ENCODE measurements at regions not wholly inside any gene's neighbourhood (a gene's known extent, or its start where the extent isn't known, plus 50 kb on each side); places are given as distances from the start of the nearest gene placed in this dataset.

- Histone ChIP-seq H3F3A (ENCODE audit: control insufficient read depth, insufficient read depth) (no peaks in the 10 kb centered on the region), H3K4me3 (ENCODE audit: low read length) (no peak overlapping the region), H3K79me2 (ENCODE audit: control insufficient read depth, low read length) (no peaks in the 10 kb centered on the region), H3K9me2 (replicated peaks; ENCODE audit: control insufficient read depth, low read length) (no peaks in the 10 kb centered on the region), H4K20me1 (ENCODE audit: control insufficient read depth, insufficient read depth, low read depth, low read length) (no peaks in the 10 kb centered on the region), H3K36me3 (ENCODE audit: control insufficient read depth, low read length) (no peaks in the 10 kb centered on the region), H3K27me3 (ENCODE audit: control insufficient read depth, low read length) (no peaks in the 10 kb centered on the region), H3K27ac (ENCODE audit: low read depth, low read length) (no peak overlapping the region), H3K4me1 (ENCODE audit: control insufficient read depth, low read length) (peaks cover 8% of the 10 kb centered on the region), H3K4me2 (ENCODE audit: low read length) (no peak overlapping the region), H3K9me3 (ENCODE audit: control insufficient read depth, insufficient read depth, low read length) (no peaks in the 10 kb centered on the region)
- no peak for TF ChIP-seq CTCF (IDR thresholded peaks at IDR 0.05; ENCODE audit: low read depth, low read length, poor library complexity, severe bottlenecking)
- no peak for TF ChIP-seq EZH2phosphoT487 (IDR thresholded peaks at IDR 0.05; ENCODE audit: borderline replicate concordance, low read length)
Observed at GRCh38 chr20:52025938-52026337, 165.6 kb downstream of the ZFP64 start.

GRCh38 chr20:52019313-52019712 is 172.3 kb downstream of the ZFP64 start:
- Histone ChIP-seq H3K27me3 (ENCODE audit: control insufficient read depth, low read length) (no peaks in the 10 kb centered on the region), H3K4me2 (ENCODE audit: low read length) (no peak overlapping the region), H3F3A (ENCODE audit: control insufficient read depth, insufficient read depth) (no peaks in the 10 kb centered on the region), H3K4me1 (ENCODE audit: control insufficient read depth, low read length) (peaks cover 4% of the 10 kb centered on the region), H3K79me2 (ENCODE audit: control insufficient read depth, low read length) (no peaks in the 10 kb centered on the region), H3K27ac (ENCODE audit: low read depth, low read length) (no peak overlapping the region), H3K4me3 (ENCODE audit: low read length) (no peak overlapping the region), H3K36me3 (ENCODE audit: control insufficient read depth, low read length) (no peaks in the 10 kb centered on the region), H3K9me2 (replicated peaks; ENCODE audit: control insufficient read depth, low read length) (no peaks in the 10 kb centered on the region), H3K9me3 (ENCODE audit: control insufficient read depth, insufficient read depth, low read length) (no peaks in the 10 kb centered on the region), H4K20me1 (ENCODE audit: control insufficient read depth, insufficient read depth, low read depth, low read length) (no peaks in the 10 kb centered on the region)
- TF ChIP-seq EZH2phosphoT487 (IDR thresholded peaks at IDR 0.05; ENCODE audit: borderline replicate concordance, low read length) (no peak), CTCF (IDR thresholded peaks at IDR 0.05; ENCODE audit: low read depth, low read length, poor library complexity, severe bottlenecking) (no peak)

- no peaks in the 10 kb centered on the region for H3F3A ChIP-seq (ENCODE audit: control insufficient read depth, insufficient read depth)
- no peaks in the 10 kb centered on the region for H3K9me2 ChIP-seq (replicated peaks; ENCODE audit: control insufficient read depth, low read length)
- TF ChIP-seq EZH2phosphoT487 (IDR thresholded peaks at IDR 0.05; ENCODE audit: borderline replicate concordance, low read length): no peak
- TF ChIP-seq CTCF (IDR thresholded peaks at IDR 0.05; ENCODE audit: low read depth, low read length, poor library complexity, severe bottlenecking): no peak
- no peaks in the 10 kb centered on the region for H3K79me2 ChIP-seq (ENCODE audit: control insufficient read depth, low read length)
- H3K4me2 ChIP-seq (ENCODE audit: low read length): no peak overlapping the region
- H3K4me1 ChIP-seq (ENCODE audit: control insufficient read depth, low read length): no peaks in the 10 kb centered on the region
- no peaks in the 10 kb centered on the region for H3K9me3 ChIP-seq (ENCODE audit: control insufficient read depth, insufficient read depth, low read length)
- no peak overlapping the region for H3K4me3 ChIP-seq (ENCODE audit: low read length)
- no peak overlapping the region for H3K27ac ChIP-seq (ENCODE audit: low read depth, low read length)
- H3K36me3 ChIP-seq (ENCODE audit: control insufficient read depth, low read length): no peaks in the 10 kb centered on the region
- no peaks in the 10 kb centered on the region for H3K27me3 ChIP-seq (ENCODE audit: control insufficient read depth, low read length)
- no peaks in the 10 kb centered on the region for H4K20me1 ChIP-seq (ENCODE audit: control insufficient read depth, insufficient read depth, low read depth, low read length)
Observed at GRCh38 chr20:52017669-52018317, 173.8 kb downstream of the ZFP64 start.
